GM19035 (cell line): ENCODE measurements at regions not wholly inside any gene's neighbourhood (a gene's known extent, or its start where the extent isn't known, plus 50 kb on each side); places are given as distances from the start of the nearest gene placed in this dataset.

Experiments used
- ATAC-seq: cut with Tn5 transposase; IDR thresholded peaks from one replicate; pipeline ENCODE4 v1.9.1; 2021; ENCODE audit not compliant: unreplicated experiment

GRCh38 chr18:55862693-55863390 is 274.9 kb upstream of the TCF4 start:
- no peak for ATAC-seq

GRCh38 chr18:55861266-55861665 is 273.3 kb upstream of the TCF4 start:
- ATAC-seq, result no peak

GRCh38 chr18:55858661-55859515 is 270.9 kb upstream of the TCF4 start:
- no peak for ATAC-seq

GRCh38 chr18:55857956-55858355 is 270.0 kb upstream of the TCF4 start:
- no peak for ATAC-seq

- ATAC-seq, result no peak
Measured at GRCh38 chr18:55857409-55857808, 269.4 kb upstream of the TCF4 start.

GRCh38 chr18:55856679-55857078 is 268.7 kb upstream of the TCF4 start:
- ATAC-seq, result no peak

- no peak for ATAC-seq
Measured at GRCh38 chr18:55856229-55856628, 268.2 kb upstream of the TCF4 start.

GRCh38 chr18:55853268-55853667 is 265.3 kb upstream of the TCF4 start:
- no peak for ATAC-seq

GRCh38 chr18:55850904-55851303 is 262.9 kb upstream of the TCF4 start:
- ATAC-seq, result no peak

- no peak for ATAC-seq
Measured at GRCh38 chr18:55849391-55849790, 261.4 kb upstream of the TCF4 start.

GRCh38 chr18:55847960-55848359 is 260.0 kb upstream of the TCF4 start:
- no peak for ATAC-seq

GRCh38 chr18:55845221-55845620 is 257.2 kb upstream of the TCF4 start:
- ATAC-seq, result no peak

- ATAC-seq, result no peak
Measured at GRCh38 chr18:55844382-55844781, 256.4 kb upstream of the TCF4 start.

GRCh38 chr18:55841314-55841713 is 253.3 kb upstream of the TCF4 start:
- no peak for ATAC-seq

- ATAC-seq, result no peak
Measured at GRCh38 chr18:55840601-55841170, 252.7 kb upstream of the TCF4 start.

GRCh38 chr18:55839343-55839742 is 251.4 kb upstream of the TCF4 start:
- no peak for ATAC-seq

- ATAC-seq, result no peak
Measured at GRCh38 chr18:55838841-55839240, 250.8 kb upstream of the TCF4 start.

- no peak for ATAC-seq
Measured at GRCh38 chr18:55838319-55838718, 250.3 kb upstream of the TCF4 start.

GRCh38 chr18:55833543-55833942 is 245.6 kb upstream of the TCF4 start:
- ATAC-seq, result no peak

- ATAC-seq, result no peak
Measured at GRCh38 chr18:55830544-55830943, 242.6 kb upstream of the TCF4 start.

GRCh38 chr18:55821219-55821618 is 233.2 kb upstream of the TCF4 start:
- no peak for ATAC-seq

- ATAC-seq, result no peak
Measured at GRCh38 chr18:55819448-55819847, 231.5 kb upstream of the TCF4 start.
